K562 (cell line): ENCODE measurements at regions not wholly inside any gene's neighbourhood (a gene's known extent, or its start where the extent isn't known, plus 50 kb on each side); places are given as distances from the start of the nearest gene placed in this dataset.

Experiments
- ATAC-seq: fragments of 200-7000 bp; cut with Tn5 transposase; 3 replicates; pipeline ENCODE4 v1.9.1; 2020; ENCODE audit warnings: moderate library complexity
- BruUV-seq: library from RNA; stranded (reverse); fragments of 400-500 nt; replicated peaks from 2 replicates; lab custom pipeline; 2021; lab: Mats Ljungman, UMichigan
- CTCF ChIA-PET: fragments of 300-600 bp; formaldehyde crosslinking; extraction: SDS; loops from one replicate; lab custom pipeline; 2021; ENCODE audit warnings: low intra/inter-chr PET ratio; lab: Yijun Ruan, JAX
- POLR2A ChIA-PET: fragments of 300-600, 350-650 bp; sonication (Branson Sonifier 250); formaldehyde crosslinking; extraction: SDS; loops from one replicate; lab custom pipeline; 2021; ENCODE audit warnings: antibody characterized with exemption, inconsistent platforms; lab: Yijun Ruan, JAX
- DNase-seq, 4 experiments: peaks; one replicate each; pipeline versions ENCODE4 v3.0.0 to v3.0.0-alpha.2; 2011 to 2018; ENCODE audit warnings: low spot score in 3 of 4, mixed read lengths in 3 of 4; ENCODE audit errors: extremely low read depth in 1 of 4
- FAIRE-seq: peaks from 2 replicates; lab custom pipeline; 2011; peaks lifted over from hg19 to GRCh38; lab: Jason Lieb, UNC
- H2AFZ ChIP-seq: 2 replicates; pipeline ENCODE4 v1.6.0; 2011; ENCODE audit warnings: low read depth, low read length, control low read depth, inconsistent platforms
- H3K27ac ChIP-seq: fragments of 200-600 bp; 3 replicates; pipeline ENCODE4 v1.8.0; 2011; ENCODE audit warnings: low read depth, mild to moderate bottlenecking, control low read depth, inconsistent platforms, low read length, moderate library complexity, mixed read lengths; ENCODE audit errors: extremely low read depth
- H3K27me3 ChIP-seq, 2 experiments: fragments of 300-600 bp in 1 of 2; 2 replicates in 1 of 2; 3 replicates in 1 of 2; pipeline versions ENCODE4 v1.6.0 to v1.8.0; 2011; ENCODE audit warnings: inconsistent platforms in 2 of 2, low read length in 2 of 2, mild to moderate bottlenecking in 1 of 2, mixed read lengths in 1 of 2, moderate library complexity in 1 of 2; ENCODE audit not compliant: control insufficient read depth in 2 of 2, insufficient read depth in 2 of 2
- H3K36me3 ChIP-seq: fragments of 300-600 bp; 3 replicates; pipeline ENCODE4 v1.8.0; 2011; ENCODE audit warnings: mild to moderate bottlenecking, low read length, inconsistent platforms; ENCODE audit not compliant: control insufficient read depth, insufficient read depth
- H3K4me1 ChIP-seq, 2 experiments: fragments of 200-600 bp in 1 of 2; replicated peaks in 1 of 2; 2 replicates in 1 of 2; 3 replicates in 1 of 2; pipeline versions ENCODE4 v1.5.1 to v1.8.0; 2011; ENCODE audit warnings: inconsistent platforms in 2 of 2, low read length in 2 of 2, mild to moderate bottlenecking in 1 of 2, mixed read lengths in 1 of 2, moderate library complexity in 1 of 2; ENCODE audit not compliant: control insufficient read depth in 2 of 2, insufficient read depth in 2 of 2
- H3K4me2 ChIP-seq: 2 replicates; pipeline ENCODE4 v1.6.1; 2011; ENCODE audit warnings: low read length, control low read depth, inconsistent platforms, mixed read lengths; ENCODE audit not compliant: insufficient read depth
- H3K4me3 ChIP-seq: fragments of 200-600 bp; sonication (generic), shearing (Covaris generic); 2 replicates; pipeline ENCODE4 v1.5.1; 2016; ENCODE audit warnings: control low read depth, inconsistent platforms
- H3K79me2 ChIP-seq: fragments of 200-600 bp; 3 replicates; pipeline ENCODE4 v1.8.0; 2011; ENCODE audit warnings: low read length, inconsistent platforms; ENCODE audit not compliant: control insufficient read depth, insufficient read depth
- H3K9ac ChIP-seq, 2 experiments: 2 replicates each; pipeline versions ENCODE4 v1.6.0 to v1.6.1; 2011; ENCODE audit warnings: low read depth in 2 of 2, low read length in 2 of 2, control low read depth in 1 of 2, inconsistent platforms in 1 of 2, mild to moderate bottlenecking in 1 of 2, mixed read lengths in 1 of 2; ENCODE audit not compliant: insufficient read depth in 1 of 2
- H3K9me1 ChIP-seq: one replicate; pipeline ENCODE4 v1.6.0; 2011; ENCODE audit warnings: inconsistent platforms, mild to moderate bottlenecking, low read length, moderate library complexity; ENCODE audit not compliant: control insufficient read depth, insufficient read depth
- H3K9me3 ChIP-seq: replicated peaks from 2 replicates; pipeline ENCODE4 v1.5.1; 2011; ENCODE audit warnings: low read depth, low read length, inconsistent platforms; ENCODE audit not compliant: control insufficient read depth, insufficient read depth
- H4K20me1 ChIP-seq: replicated peaks from 2 replicates; pipeline ENCODE4 v1.6.1; 2011; ENCODE audit warnings: low read length, inconsistent platforms, mixed read lengths; ENCODE audit not compliant: control insufficient read depth, insufficient read depth
- CTBP1 ChIP-seq: fragments of 450-650 bp; IDR thresholded peaks from 2 replicates; pipeline ENCODE4 v1.6.1; 2016; ENCODE audit warnings: borderline replicate concordance
- ETV5 ChIP-seq: sonication (generic); formaldehyde crosslinking; IDR thresholded peaks from 2 replicates; pipeline ENCODE4 v1.4.0; 2020; ENCODE audit warnings: low read depth, mild to moderate bottlenecking, missing genetic modification reagents
- FOXJ2 ChIP-seq: fragments of 200-800 bp; sonication (Bioruptor generic); IDR thresholded peaks from 2 replicates; pipeline ENCODE4 v1.6.1; 2016; ENCODE audit warnings: missing genetic modification characterization, missing compliant biosample characterization
- HEY1 ChIP-seq: fragments of 250-450 bp; sonication (Bioruptor Pico); IDR thresholded peaks from 2 replicates; pipeline ENCODE4 v1.5.0; 2020; ENCODE audit warnings: mild to moderate bottlenecking, moderate library complexity, borderline replicate concordance
- KLF10 ChIP-seq: fragments of 250-450 bp; sonication (Bioruptor Pico); IDR thresholded peaks from 2 replicates; pipeline ENCODE4 v1.6.1; 2021; ENCODE audit warnings: matching md5 sums
- NCOA4 ChIP-seq: fragments of 450-650 bp; IDR thresholded peaks from 2 replicates; pipeline ENCODE4 v1.6.1; 2018; ENCODE audit warnings: mild to moderate bottlenecking; ENCODE audit not compliant: partially characterized antibody
- NR2C2 ChIP-seq, 2 experiments: fragments of 200-800 bp in 1 of 2; sonication (Bioruptor generic) in 1 of 2; sonication (generic) in 1 of 2; formaldehyde crosslinking in 1 of 2; IDR thresholded peaks; 2 replicates each; pipeline versions ENCODE4 v1.6.1 to v1.8.0; 2016 to 2022; ENCODE audit warnings: mild to moderate bottlenecking in 1 of 2, missing compliant biosample characterization in 1 of 2, missing genetic modification characterization in 1 of 2, missing genetic modification reagents in 1 of 2
- PHB ChIP-seq: fragments of 250-450 bp; sonication (Bioruptor Pico); IDR thresholded peaks from 2 replicates; pipeline ENCODE4 v1.5.0; 2021
- SLC30A9 ChIP-seq: fragments of 250-450 bp; sonication (Bioruptor Pico); IDR thresholded peaks from 2 replicates; pipeline ENCODE4 v1.8.0; 2022; ENCODE audit warnings: mild to moderate bottlenecking, moderate library complexity
- SNRNP70 ChIP-seq: fragments of 200-400 bp; formaldehyde crosslinking; optimal IDR thresholded peaks from 2 replicates; pipeline ENCODE3; 2017; ENCODE audit warnings: low read depth, low read length
- ZNF766 ChIP-seq: fragments of 200-800 bp; sonication (Bioruptor generic); conservative IDR thresholded peaks from 2 replicates; pipeline ENCODE4 v1.6.1; 2016; ENCODE audit warnings: missing genetic modification characterization, missing compliant biosample characterization
- WGBS: fragments of 100-300 bp; shearing (Covaris generic); methylation state at CpG from one replicate; pipeline ENCODE4 v1.1.6; 2016; ENCODE audit warnings: low coverage, mixed read lengths; ENCODE audit not compliant: insufficient coverage; ENCODE audit errors: missing lambda C conversion rate; 5-methylcytosine and 5-hydroxymethylcytosine counted together
- in situ Hi-C: fragments of 300-500 bp; cut with MboI; formaldehyde crosslinking; loops from 4 replicates; pipeline ENCODE4 v1.15.0; 2018; ENCODE audit warnings: inconsistent platforms, mixed read lengths
- intact Hi-C: fragments of 100-400 bp; cut with micrococcal nuclease; formaldehyde crosslinking; loops from 2 replicates; pipeline ENCODE4 v1.14.2; 2022
- TF ChIP-seq, protein P1 (sequence below), 2 experiments: fragments of 200-800 bp in 1 of 2; sonication (Bioruptor generic) in 1 of 2; sonication (generic) in 1 of 2; formaldehyde crosslinking in 1 of 2; IDR thresholded peaks in 1 of 2; conservative IDR thresholded peaks in 1 of 2; 2 replicates each; pipeline versions ENCODE4 v1.5.0 to v1.6.1; 2016 to 2020; ENCODE audit warnings: missing compliant biosample characterization in 1 of 2, missing genetic modification characterization in 1 of 2, missing genetic modification reagents in 1 of 2
- TF ChIP-seq, protein P2 (sequence below): sonication (generic); formaldehyde crosslinking; IDR thresholded peaks from 2 replicates; pipeline ENCODE4 v1.8.0; 2022; ENCODE audit warnings: missing genetic modification reagents, mild to moderate bottlenecking, borderline replicate concordance
- TF ChIP-seq, protein P3 (sequence below): fragments of 450-650 bp; IDR thresholded peaks from 2 replicates; pipeline ENCODE4 v1.6.1; 2016; ENCODE audit warnings: low read depth, mild to moderate bottlenecking, moderate library complexity

DNA sequence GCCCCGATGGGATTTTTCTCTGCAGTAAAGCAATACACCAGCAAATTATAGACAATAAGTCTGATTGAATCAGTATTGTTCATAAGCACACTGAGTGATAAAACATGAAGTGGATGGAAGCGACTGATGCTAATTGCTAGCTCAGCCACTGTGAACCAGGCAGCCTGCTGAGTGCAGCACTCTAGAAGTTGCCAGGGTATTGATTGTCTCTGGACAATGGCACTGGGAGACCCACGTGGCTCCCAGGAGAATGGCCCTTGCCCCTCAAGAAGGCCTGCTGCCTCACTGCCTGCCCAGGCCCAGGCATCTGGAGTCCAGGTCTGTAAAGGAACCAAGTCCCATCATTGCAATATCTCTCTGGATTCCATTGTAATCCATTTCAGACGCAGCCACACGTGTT is 80.4 kb upstream of the TCERG1L start:
- H3K4me3 ChIP-seq: no peak overlapping the region
- ATAC-seq: no peak
- no peak for FAIRE-seq
- H3K27me3 ChIP-seq: no peaks in the 10 kb centered on the region
- BruUV-seq: no TSS peak
- no peaks in the 10 kb centered on the region for H4K20me1 ChIP-seq
- no peaks in the 10 kb centered on the region for H3K36me3 ChIP-seq
- TF ChIP-seq SNRNP70 (no peak), ZNF766 (CRISPR knock-in tag) (no peak), HEY1 (CRISPR knock-in tag) (no peak), ETV5 (CRISPR knock-in tag) (no peak), PHB (CRISPR knock-in tag) (no peak), NR2C2 (CRISPR knock-in tag; IDR thresholded peaks at IDR 0.05) (no peak), NR2C2 (tag; IDR thresholded peaks at IDR 0.05) (no peak), CTBP1 (no peak), FOXJ2 (tag) (no peak), SLC30A9 (CRISPR knock-in tag) (no peak), KLF10 (CRISPR knock-in tag) (no peak), NCOA4 (no peak)
- TF ChIP-seq, protein P1, sequence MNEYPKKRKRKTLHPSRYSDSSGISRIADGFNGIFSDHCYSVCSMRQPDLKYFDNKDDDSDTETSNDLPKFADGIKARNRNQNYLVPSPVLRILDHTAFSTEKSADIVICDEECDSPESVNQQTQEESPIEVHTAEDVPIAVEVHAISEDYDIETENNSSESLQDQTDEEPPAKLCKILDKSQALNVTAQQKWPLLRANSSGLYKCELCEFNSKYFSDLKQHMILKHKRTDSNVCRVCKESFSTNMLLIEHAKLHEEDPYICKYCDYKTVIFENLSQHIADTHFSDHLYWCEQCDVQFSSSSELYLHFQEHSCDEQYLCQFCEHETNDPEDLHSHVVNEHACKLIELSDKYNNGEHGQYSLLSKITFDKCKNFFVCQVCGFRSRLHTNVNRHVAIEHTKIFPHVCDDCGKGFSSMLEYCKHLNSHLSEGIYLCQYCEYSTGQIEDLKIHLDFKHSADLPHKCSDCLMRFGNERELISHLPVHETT (CRISPR knock-in tag; conservative IDR thresholded peaks at IDR 0.05 in 1 of 2, IDR thresholded peaks at IDR 0.05 in 1 of 2): no peak
- TF ChIP-seq, protein P2, sequence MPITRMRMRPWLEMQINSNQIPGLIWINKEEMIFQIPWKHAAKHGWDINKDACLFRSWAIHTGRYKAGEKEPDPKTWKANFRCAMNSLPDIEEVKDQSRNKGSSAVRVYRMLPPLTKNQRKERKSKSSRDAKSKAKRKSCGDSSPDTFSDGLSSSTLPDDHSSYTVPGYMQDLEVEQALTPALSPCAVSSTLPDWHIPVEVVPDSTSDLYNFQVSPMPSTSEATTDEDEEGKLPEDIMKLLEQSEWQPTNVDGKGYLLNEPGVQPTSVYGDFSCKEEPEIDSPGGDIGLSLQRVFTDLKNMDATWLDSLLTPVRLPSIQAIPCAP: no peak
- TF ChIP-seq, protein P3, sequence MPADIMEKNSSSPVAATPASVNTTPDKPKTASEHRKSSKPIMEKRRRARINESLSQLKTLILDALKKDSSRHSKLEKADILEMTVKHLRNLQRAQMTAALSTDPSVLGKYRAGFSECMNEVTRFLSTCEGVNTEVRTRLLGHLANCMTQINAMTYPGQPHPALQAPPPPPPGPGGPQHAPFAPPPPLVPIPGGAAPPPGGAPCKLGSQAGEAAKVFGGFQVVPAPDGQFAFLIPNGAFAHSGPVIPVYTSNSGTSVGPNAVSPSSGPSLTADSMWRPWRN: no peak
- CTCF ChIA-PET: no interaction called here
- H3K4me1 ChIP-seq: no peaks in the 10 kb centered on the region
- intact Hi-C loops: no loop called here
- no peaks in the 10 kb centered on the region for H3K9me1 ChIP-seq
- no peak for DNase-seq
- WGBS: 0% methylated on average over 4 of the region's 5 CpGs
- H3K4me2 ChIP-seq: no peak overlapping the region
- no peak overlapping the region for H3K27ac ChIP-seq
- H3K9me3 ChIP-seq: no peaks in the 10 kb centered on the region
- in situ Hi-C loops: no loop called here
- POLR2A ChIA-PET: no interaction called here
- H3K9ac ChIP-seq: no peak overlapping the region
- H2AFZ ChIP-seq: no peak overlapping the region
- no peaks in the 10 kb centered on the region for H3K79me2 ChIP-seq
